ENCODE measurements at regions not wholly inside any gene's neighbourhood (a gene's known extent, or its start where the extent isn't known, plus 50 kb on each side); places are given as distances from the start of the nearest gene placed in this dataset.

GRCh38 chr7:15012135-15012534 lies 109.6 kb upstream of the DGKB start:
- H3K4me3 ChIP-seq (ENCODE audit: low read depth, low read length): no peak overlapping the region
- DNase-seq (ENCODE audit: low read depth): no peak
- TF ChIP-seq CTCF (IDR thresholded peaks at IDR 0.05; ENCODE audit: insufficient read depth, low read depth, low read length): no peak

GRCh38 chr7:15011289-15011688 lies 108.7 kb upstream of the DGKB start:
- no peak for DNase-seq (ENCODE audit: low read depth)
- no peak for TF ChIP-seq CTCF (IDR thresholded peaks at IDR 0.05; ENCODE audit: insufficient read depth, low read depth, low read length)
- H3K4me3 ChIP-seq (ENCODE audit: low read depth, low read length): no peak overlapping the region

- TF ChIP-seq CTCF (IDR thresholded peaks at IDR 0.05; ENCODE audit: insufficient read depth, low read depth, low read length): peak; percentile 39
- DNase-seq (ENCODE audit: low read depth): no peak
- H3K4me3 ChIP-seq (ENCODE audit: low read depth, low read length): no peak overlapping the region
Measured at GRCh38 chr7:15007507-15007906, 105.0 kb upstream of the DGKB start.

- H3K4me3 ChIP-seq (ENCODE audit: low read depth, low read length): no peak overlapping the region
- TF ChIP-seq CTCF (IDR thresholded peaks at IDR 0.05; ENCODE audit: insufficient read depth, low read depth, low read length): no peak
Measured at GRCh38 chr7:15005672-15006071, 103.1 kb upstream of the DGKB start.

GRCh38 chr7:15000157-15000556 lies 97.6 kb upstream of the DGKB start:
- H3K4me3 ChIP-seq (ENCODE audit: low read depth, low read length): no peak overlapping the region
- no peak for TF ChIP-seq CTCF (IDR thresholded peaks at IDR 0.05; ENCODE audit: insufficient read depth, low read depth, low read length)
- DNase-seq (ENCODE audit: low read depth): no peak

More at GRCh38 chr7:15005672-15006071, 103.1 kb upstream of the DGKB start:
- no peak for DNase-seq (ENCODE audit: low read depth)

GRCh38 chr7:14999331-14999730 lies 96.8 kb upstream of the DGKB start:
- no peak overlapping the region for H3K4me3 ChIP-seq (ENCODE audit: low read depth, low read length)
- DNase-seq (ENCODE audit: low read depth): no peak
- TF ChIP-seq CTCF (IDR thresholded peaks at IDR 0.05; ENCODE audit: insufficient read depth, low read depth, low read length): no peak

GRCh38 chr7:14995774-14996173 lies 93.2 kb upstream of the DGKB start:
- H3K4me3 ChIP-seq (ENCODE audit: low read depth, low read length): no peak overlapping the region
- TF ChIP-seq CTCF (IDR thresholded peaks at IDR 0.05; ENCODE audit: insufficient read depth, low read depth, low read length): no peak
- no peak for DNase-seq (ENCODE audit: low read depth)
